Keratinocyte (primary cell): ENCODE measurements at regions not wholly inside any gene's neighbourhood (a gene's known extent, or its start where the extent isn't known, plus 50 kb on each side); places are given as distances from the start of the nearest gene placed in this dataset.
"Not testable (repeated sequence)": the region's sequence is repeated elsewhere in the genome, so short reads cannot be mapped to it uniquely, and the experiment has no call there.

Experiments
- DNase-seq: peaks from one replicate; pipeline ENCODE4 v3.0.0-alpha.2; 2011; ENCODE audit warnings: low read depth, missing footprints, low spot score
- FAIRE-seq: peaks from 2 replicates; lab custom pipeline; 2011; peaks lifted over from hg19 to GRCh38; lab: Jason Lieb, UNC
- H2AFZ ChIP-seq: 2 replicates; pipeline ENCODE4 v1.6.0; 2012; ENCODE audit warnings: low read length, control low read depth, inconsistent platforms; ENCODE audit not compliant: control insufficient read depth
- H3K27ac ChIP-seq: 2 replicates; pipeline ENCODE4 v1.5.1; 2011; ENCODE audit warnings: low read length; ENCODE audit not compliant: control insufficient read depth, insufficient read depth
- H3K27me3 ChIP-seq: 3 replicates; pipeline ENCODE4 v1.6.0; 2011; ENCODE audit warnings: low read length; ENCODE audit not compliant: control insufficient read depth, insufficient read depth; ENCODE audit errors: extremely low read depth
- H3K36me3 ChIP-seq, 2 experiments: 2 replicates in 1 of 2; 3 replicates in 1 of 2; pipeline ENCODE4 v1.5.1; 2011; ENCODE audit warnings: low read length in 2 of 2, mild to moderate bottlenecking in 1 of 2; ENCODE audit not compliant: control insufficient read depth in 2 of 2, insufficient read depth in 2 of 2; ENCODE audit errors: extremely low read depth in 1 of 2
- H3K4me1 ChIP-seq: 3 replicates; pipeline ENCODE4 v1.5.1; 2011; ENCODE audit warnings: low read length; ENCODE audit not compliant: control insufficient read depth, insufficient read depth; ENCODE audit errors: extremely low read depth
- H3K4me2 ChIP-seq: 3 replicates; pipeline ENCODE4 v1.6.0; 2011; ENCODE audit warnings: low read depth, low read length; ENCODE audit not compliant: control insufficient read depth, insufficient read depth; ENCODE audit errors: extremely low read depth
- H3K4me3 ChIP-seq, 3 experiments: fragments of 200-600 bp in 1 of 3; sonication (generic) in 1 of 3; 2 replicates in 2 of 3; 3 replicates in 1 of 3; pipeline ENCODE4 v1.5.1; 2011 to 2016; ENCODE audit warnings: low read length in 3 of 3, mild to moderate bottlenecking in 3 of 3, control low read depth in 2 of 3, inconsistent platforms in 1 of 3, low read depth in 1 of 3, mixed read lengths in 1 of 3, mixed run types in 1 of 3, moderate library complexity in 1 of 3; ENCODE audit not compliant: control insufficient read depth in 2 of 3, insufficient read depth in 2 of 3; ENCODE audit errors: extremely low read depth in 1 of 3
- H3K79me2 ChIP-seq: 2 replicates; pipeline ENCODE4 v1.6.0; 2012; ENCODE audit warnings: low read length; ENCODE audit not compliant: control insufficient read depth, insufficient read depth
- H3K9ac ChIP-seq: 3 replicates; pipeline ENCODE4 v1.6.0; 2011; ENCODE audit warnings: low read length; ENCODE audit not compliant: control insufficient read depth, insufficient read depth; ENCODE audit errors: extremely low read depth
- H3K9me1 ChIP-seq: 3 replicates; pipeline ENCODE4 v1.6.0; 2011; ENCODE audit warnings: low read length; ENCODE audit not compliant: control insufficient read depth, insufficient read depth; ENCODE audit errors: extremely low read depth
- H3K9me3 ChIP-seq: 2 replicates; pipeline ENCODE4 v1.5.1; 2012; ENCODE audit warnings: low read depth, low read length; ENCODE audit not compliant: control insufficient read depth
- H4K20me1 ChIP-seq: 3 replicates; pipeline ENCODE4 v1.6.0; 2011; ENCODE audit warnings: low read length; ENCODE audit not compliant: control insufficient read depth, insufficient read depth; ENCODE audit errors: extremely low read depth
- CTCF ChIP-seq, 3 experiments: IDR thresholded peaks in 1 of 3; conservative IDR thresholded peaks in 1 of 3; optimal IDR thresholded peaks in 1 of 3; 2 replicates in 2 of 3; 3 replicates in 1 of 3; pipeline versions ENCODE3 to v1.5.1; 2011; ENCODE audit warnings: low read length in 3 of 3, mild to moderate bottlenecking in 3 of 3, moderate library complexity in 2 of 3, control low read depth in 1 of 3, inconsistent platforms in 1 of 3; ENCODE audit not compliant: insufficient read depth in 2 of 3; ENCODE audit errors: extremely low read depth in 1 of 3
- EZH2 ChIP-seq: IDR thresholded peaks from one replicate; pipeline ENCODE4 v1.6.1; 2012; ENCODE audit warnings: inconsistent platforms, mild to moderate bottlenecking, low read length, moderate library complexity
- dilution Hi-C: fragments of 300-500 bp; cut with MboI; formaldehyde crosslinking; loops from one replicate; pipeline ENCODE4 v1.7.0; 2020; ENCODE audit warnings: low sequenced_read_pairs; ENCODE audit not compliant: extremely low pct_ligation_motif_present

DNA sequence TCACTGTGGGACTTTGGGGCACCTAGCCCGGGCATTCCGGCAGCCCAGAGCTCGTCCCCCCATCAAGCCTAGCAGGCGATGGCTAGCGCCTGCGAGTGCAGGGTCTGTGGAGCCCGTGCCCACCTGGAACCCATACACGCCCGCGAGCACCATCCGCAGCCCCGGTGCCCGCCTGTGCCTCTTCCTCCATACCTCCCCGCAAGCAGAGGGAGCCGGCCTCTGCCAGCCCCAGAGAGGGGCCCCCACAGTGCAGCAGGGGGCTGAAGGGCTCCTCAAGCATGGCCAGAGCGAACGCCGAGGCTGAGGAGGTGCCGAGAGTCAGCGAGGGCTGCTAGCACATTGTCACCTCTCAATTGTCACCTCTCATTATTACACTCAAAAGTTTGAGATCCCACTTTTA lies 167.8 kb upstream of the EPHA6 start:
- no peak overlapping the region for H3K27ac ChIP-seq
- no peak overlapping the region for H3K9ac ChIP-seq
- H3K4me1 ChIP-seq: no peaks in the 10 kb centered on the region
- no peaks in the 10 kb centered on the region for H3K9me1 ChIP-seq
- H4K20me1 ChIP-seq: no peaks in the 10 kb centered on the region
- DNase-seq (no peak), FAIRE-seq (no peak)
- no peaks in the 10 kb centered on the region for H3K27me3 ChIP-seq
- no peaks in the 10 kb centered on the region for H3K9me3 ChIP-seq
- dilution Hi-C loops: no loop called here
- no peaks in the 10 kb centered on the region for H3K79me2 ChIP-seq
- no peak overlapping the region for H3K4me2 ChIP-seq
- H2AFZ ChIP-seq: no peak overlapping the region
- H3K36me3 ChIP-seq: no peaks in the 10 kb centered on the region
- TF ChIP-seq EZH2 (no peak), CTCF (optimal IDR thresholded peaks at IDR 0.05 in 1 of 3, IDR thresholded peaks at IDR 0.05 in 1 of 3, conservative IDR thresholded peaks at IDR 0.05 in 1 of 3; ENCODE audit: extremely low read depth in 1 of 3, insufficient read depth in 2 of 3, low read length in 3 of 3) (no peak)
- no peak overlapping the region for H3K4me3 ChIP-seq

GRCh38 chr3:96657710-96658109 lies 156.7 kb upstream of the EPHA6 start:
- no peak overlapping the region for H3K9ac ChIP-seq
- TF ChIP-seq CTCF (optimal IDR thresholded peaks at IDR 0.05 in 1 of 3, IDR thresholded peaks at IDR 0.05 in 1 of 3, conservative IDR thresholded peaks at IDR 0.05 in 1 of 3; ENCODE audit: extremely low read depth in 1 of 3, insufficient read depth in 2 of 3, low read length in 3 of 3) (no peak), EZH2 (no peak)
- H3K4me1 ChIP-seq: no peaks in the 10 kb centered on the region
- no peaks in the 10 kb centered on the region for H3K27me3 ChIP-seq
- DNase-seq (no peak), FAIRE-seq (no peak)
- no peaks in the 10 kb centered on the region for H3K9me3 ChIP-seq
- H2AFZ ChIP-seq: no peak overlapping the region
- no peaks in the 10 kb centered on the region for H3K36me3 ChIP-seq
- H3K4me3 ChIP-seq: no peak overlapping the region
- no peaks in the 10 kb centered on the region for H4K20me1 ChIP-seq
- H3K9me1 ChIP-seq: no peaks in the 10 kb centered on the region
- dilution Hi-C loops: no loop called here
- H3K4me2 ChIP-seq: no peak overlapping the region
- no peaks in the 10 kb centered on the region for H3K79me2 ChIP-seq
- no peak overlapping the region for H3K27ac ChIP-seq

- not testable (repeated sequence) for FAIRE-seq, H3K4me1 ChIP-seq
Observed at GRCh38 chr3:96671861-96672595, 142.4 kb upstream of the EPHA6 start.

More at GRCh38 chr3:96671861-96672595, 142.4 kb upstream of the EPHA6 start:
- H3K9me1 ChIP-seq, H3K9ac ChIP-seq, H3K4me2 ChIP-seq, H3K36me3 ChIP-seq, dilution Hi-C loops, DNase-seq, H3K9me3 ChIP-seq, H3K79me2 ChIP-seq, H4K20me1 ChIP-seq, H3K27ac ChIP-seq, H2AFZ ChIP-seq, H3K27me3 ChIP-seq, H3K4me3 ChIP-seq: not testable (repeated sequence)
